Right ventricle myocardium superior (tissue), 1 donor: ENCODE measurements at regions not wholly inside any gene's neighbourhood (a gene's known extent, or its start where the extent isn't known, plus 50 kb on each side); places are given as distances from the start of the nearest gene placed in this dataset.
"Not testable (repeated sequence)": the region's sequence is repeated elsewhere in the genome, so short reads cannot be mapped to it uniquely, and the experiment has no call there.

Source experiments
- ATAC-seq: fragments of 200-7000 bp; cut with Tn5 transposase; one replicate; pipeline ENCODE4 v1.9.1; 2020; ENCODE audit warnings: mild to moderate bottlenecking; ENCODE audit not compliant: poor library complexity
- DNase-seq: peaks from one replicate; pipeline ENCODE4 v3.0.0-alpha.2; 2020
- intact Hi-C: fragments of 100-400 bp; cut with DNase I; formaldehyde crosslinking; loops from one replicate; pipeline ENCODE4 v1.11.2; 2022
- donor health status: DM: no; HTN: yes; CAD: no; lungs with severe emphysema.

DNA sequence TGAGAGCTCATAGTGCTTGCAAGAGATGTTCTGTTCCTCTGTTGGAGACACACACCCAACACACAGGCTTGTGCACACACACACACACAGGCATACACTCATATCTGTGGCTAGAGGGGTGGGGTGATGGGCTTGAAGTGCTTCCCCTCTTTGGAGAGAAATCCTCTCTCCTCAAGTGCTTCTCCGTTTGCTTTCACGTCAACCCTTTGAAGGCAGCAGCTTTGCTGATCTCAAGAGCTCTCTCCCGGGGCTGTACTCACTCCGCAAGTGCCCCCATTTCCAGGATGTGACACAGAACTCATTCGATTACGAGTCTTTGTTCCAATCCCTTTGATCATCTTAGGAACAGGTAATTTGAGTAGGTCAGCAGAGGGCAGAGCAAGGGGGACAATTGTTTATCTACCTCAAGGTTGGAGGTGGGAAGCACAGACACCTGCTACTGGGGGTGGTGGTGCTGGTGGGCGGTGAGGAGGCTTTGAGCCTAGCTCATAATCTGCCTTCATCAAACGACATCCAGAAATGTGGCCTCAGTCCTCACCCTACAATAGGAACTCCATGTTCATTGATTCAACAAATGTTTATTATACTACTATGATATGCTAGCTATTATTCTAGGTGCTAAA, 529.8 kb upstream of the CADM1 start:
- intact Hi-C loops, result no loop called here
- DNase-seq, result no peak
- ATAC-seq, result no peak

DNA sequence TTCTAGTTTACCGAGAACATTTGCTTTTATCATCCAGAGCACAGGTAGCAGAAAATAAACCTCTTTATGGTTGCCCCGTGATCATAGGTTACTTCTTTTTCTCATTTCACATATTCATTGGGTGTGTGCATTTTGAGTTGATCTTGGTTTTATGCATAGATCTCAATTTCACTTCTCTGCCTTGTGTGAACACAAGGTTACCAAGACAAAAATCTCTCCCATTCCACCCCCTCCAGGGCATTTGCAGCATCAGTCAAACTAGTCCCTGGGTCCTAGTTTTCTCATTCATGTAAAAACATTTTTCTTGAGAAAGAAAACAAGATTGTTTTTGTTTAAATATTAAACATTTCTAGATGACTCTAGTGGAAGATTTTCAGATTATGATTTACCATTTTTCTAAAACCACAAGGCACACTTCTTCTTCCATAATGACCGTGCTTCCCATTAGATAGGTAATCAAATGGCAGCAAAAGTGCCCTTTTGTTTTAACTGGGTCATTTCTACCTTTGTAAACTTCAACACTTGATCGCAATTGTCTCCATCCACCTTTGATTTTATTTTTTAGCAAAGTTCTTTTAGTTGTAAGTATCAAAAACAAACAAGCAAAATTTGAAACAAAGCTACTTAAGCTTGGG, 526.6 kb upstream of the CADM1 start:
- no peak for ATAC-seq
- no peak for DNase-seq
- intact Hi-C loops, result no loop called here

DNA sequence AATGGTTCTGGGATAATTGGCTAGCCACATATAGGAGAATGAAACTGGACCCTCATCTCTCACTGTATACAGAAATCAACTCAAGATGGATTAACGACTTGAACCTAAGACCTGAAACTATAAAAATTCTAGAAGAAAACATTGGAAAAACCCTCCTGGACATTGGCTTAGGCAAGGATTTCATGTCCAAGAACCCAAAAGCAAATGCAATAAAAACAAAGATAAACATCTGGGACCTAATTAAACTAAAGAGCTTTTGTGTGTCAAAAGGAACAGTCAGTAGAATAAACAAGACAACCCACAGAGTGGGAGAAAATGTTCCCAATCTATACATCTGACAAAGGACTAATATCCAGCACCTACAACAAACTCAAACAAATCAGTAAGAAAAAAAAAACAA, 524.3 kb upstream of the CADM1 start:
- DNase-seq, intact Hi-C loops, ATAC-seq: not testable (repeated sequence)

DNA sequence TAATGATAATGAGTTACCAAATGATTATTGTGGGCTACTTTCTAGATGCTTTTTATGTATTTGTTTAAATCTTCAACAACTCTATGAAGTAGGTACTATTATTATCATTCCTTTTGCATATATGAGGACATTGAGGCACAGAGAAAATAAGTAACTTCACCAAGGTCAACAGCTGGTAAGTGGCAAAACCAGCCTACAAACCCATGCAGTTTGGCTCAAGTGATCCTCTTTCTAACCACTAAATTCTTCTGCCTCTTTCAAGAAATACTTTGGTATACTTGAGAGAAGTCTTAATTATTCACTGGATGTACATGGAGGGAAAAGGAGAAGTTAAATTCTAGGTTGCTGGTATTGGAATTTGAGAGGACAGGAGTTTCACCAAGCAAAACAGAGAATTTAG, 495.2 kb upstream of the CADM1 start:
- no peak for ATAC-seq
- intact Hi-C loops, result no loop called here
- DNase-seq, result no peak

DNA sequence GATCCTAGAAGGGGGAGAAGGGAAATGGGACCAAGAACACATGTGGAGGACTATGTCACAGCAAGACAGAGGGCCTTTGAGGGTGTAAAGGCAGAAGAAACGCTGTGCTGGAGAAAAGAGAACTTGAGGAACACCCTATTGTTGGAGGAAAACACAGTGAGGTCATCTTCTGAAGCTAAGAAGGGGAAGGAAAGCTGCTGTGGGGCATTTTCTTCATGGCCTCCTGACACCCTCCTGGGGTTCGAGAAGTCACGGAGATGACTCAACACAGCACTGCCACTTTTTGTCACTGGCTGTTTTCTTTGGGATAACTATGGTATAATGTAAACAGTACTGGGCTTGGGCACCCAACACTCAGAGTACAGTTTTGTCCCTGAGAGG, 492.6 kb upstream of the CADM1 start:
- DNase-seq (no peak), ATAC-seq (no peak)
- intact Hi-C loops, result no loop called here

DNA sequence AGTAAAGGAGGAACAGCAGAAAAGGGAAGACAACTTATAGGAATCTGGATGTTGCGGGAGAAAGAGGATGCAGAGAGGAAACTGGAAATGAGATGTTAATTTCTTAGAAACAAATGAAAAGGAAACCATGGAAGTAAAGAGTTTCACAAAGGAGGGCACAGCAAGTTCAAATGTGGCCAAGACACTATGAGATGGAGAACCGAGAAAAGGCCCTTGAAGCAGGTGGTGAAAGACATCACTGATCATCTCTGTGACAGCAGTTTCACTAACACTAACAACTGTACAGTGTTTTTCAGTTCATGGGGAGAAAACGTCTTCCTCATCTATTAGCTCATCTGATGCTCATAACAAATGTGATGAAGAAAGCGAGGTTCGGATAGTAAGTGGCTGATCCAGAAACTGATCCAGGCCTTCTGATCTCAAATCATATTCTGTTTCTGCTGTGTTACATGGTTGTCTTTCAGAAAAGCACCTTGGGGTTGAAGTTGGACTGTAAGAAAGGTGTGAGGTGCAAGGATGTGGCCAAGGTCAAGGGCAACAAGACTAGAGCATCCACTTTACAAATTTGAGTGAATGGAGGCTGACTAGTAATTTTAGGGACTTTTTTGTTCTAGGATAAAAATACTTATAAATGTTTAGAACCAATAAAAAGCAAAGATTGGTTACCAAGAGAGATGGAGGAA, 492.1 kb upstream of the CADM1 start:
- intact Hi-C loops, result no loop called here
- ATAC-seq (no peak), DNase-seq (no peak)

DNA sequence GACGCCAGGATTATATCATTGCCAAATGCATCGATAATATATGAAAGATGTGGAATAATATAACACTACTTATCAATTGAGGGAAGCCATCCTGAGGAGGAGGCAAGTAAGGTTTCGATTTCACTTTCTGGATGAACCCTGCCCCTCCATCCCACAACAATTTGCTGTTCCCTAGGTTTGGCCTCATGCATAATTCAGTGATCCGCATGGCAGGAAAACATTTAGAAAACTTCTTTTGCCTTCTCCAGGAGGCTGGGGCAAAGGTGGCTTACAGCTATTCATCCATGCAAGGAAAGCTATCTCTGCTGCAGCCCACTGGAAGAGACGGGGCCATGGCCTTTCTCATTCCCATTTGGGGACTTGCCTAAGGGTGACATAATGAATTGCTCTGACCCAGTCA, 489.4 kb upstream of the CADM1 start:
- intact Hi-C loops, result loop anchor here (5.0 kb wide), 1 partner anchor 284 kb away; no protein-coding TSS in a partner anchor
- ATAC-seq, result no peak
- DNase-seq, result no peak

DNA sequence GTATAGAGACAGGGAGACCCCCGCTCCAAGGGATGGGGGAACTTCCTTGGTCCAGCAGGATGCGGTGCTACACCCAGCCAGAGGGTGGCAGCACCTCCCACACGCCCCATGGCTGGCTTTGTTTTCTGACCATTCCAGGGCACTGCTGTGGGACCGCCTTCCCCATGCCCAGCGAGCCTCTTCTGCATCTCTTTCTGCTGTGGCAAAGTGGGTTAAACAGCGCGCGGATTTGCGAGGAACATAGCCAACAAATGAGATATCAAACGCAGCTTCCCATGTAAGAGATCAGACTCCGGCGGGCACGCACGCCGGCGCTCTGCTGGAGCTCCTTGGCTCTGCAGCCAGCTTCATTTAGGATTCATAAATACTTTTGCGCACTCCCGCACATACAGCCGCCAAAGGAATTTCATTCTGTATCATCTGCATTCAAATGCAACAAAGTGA, 485.8 kb upstream of the CADM1 start:
- ATAC-seq (peak; percentile 66), DNase-seq (peak; percentile 49)
- intact Hi-C loops, result loop anchor here (5.0 kb wide), 1 partner anchor 287 kb away; no protein-coding TSS in a partner anchor

DNA sequence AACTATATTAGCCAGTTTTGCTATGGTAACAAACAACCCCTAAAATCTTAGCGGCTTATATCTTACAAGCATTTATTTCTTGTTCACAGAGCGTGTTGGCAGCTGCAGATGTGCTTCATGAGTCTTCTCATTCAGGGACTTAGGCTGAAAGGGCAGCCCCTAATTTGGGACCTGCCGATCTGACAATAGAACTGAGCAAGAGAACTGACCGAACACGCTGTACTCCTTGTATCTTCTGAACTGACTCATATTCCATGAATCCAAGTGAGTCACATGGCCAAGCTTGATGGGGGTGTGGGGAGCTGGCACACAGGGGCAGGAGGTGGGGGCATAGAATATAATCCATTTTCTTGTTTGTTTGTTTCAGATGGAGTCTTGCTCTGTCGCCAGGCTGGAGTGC, 481.7 kb upstream of the CADM1 start:
- DNase-seq (no peak), ATAC-seq (no peak)
- intact Hi-C loops, result no loop called here

DNA sequence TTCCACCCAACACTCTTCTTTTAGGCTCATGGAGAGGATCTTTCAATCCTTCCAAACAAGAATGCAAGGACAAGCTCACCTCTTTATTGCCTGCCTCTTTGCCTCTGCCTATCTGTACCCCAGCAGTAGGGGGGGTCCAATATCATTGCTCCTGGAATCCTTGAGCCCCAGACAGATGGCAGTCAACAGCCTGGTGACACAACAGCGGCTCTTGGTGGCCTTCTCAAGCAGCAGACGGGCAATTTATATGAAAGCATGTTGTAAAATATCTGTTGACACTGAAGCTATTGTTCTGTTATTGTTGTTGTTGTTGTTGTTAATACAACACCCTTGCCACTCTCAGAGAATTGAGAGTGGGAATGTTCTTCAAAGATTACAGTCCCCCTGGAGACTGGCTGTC, 480.0 kb upstream of the CADM1 start:
- intact Hi-C loops, result no loop called here
- DNase-seq, result no peak
- no peak for ATAC-seq

DNA sequence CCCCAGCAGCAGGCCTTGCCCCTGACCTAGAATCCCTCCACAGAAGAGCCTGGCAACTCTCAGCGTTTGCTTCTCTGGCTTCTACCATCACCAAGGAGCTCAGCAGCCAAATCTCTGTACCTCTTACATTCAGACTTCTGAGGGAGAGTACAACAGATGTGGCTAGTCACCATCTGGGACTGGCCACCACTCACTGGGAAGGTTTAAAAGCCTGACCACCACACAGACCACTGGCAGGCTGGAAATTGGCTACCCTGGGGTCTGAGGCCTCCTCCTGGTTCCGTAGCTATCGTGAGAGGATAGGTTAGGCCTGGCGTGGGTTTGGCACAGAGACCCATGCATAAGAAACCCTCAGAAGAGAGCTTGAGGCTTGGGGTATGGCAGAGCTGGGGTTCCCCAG, 478.5 kb upstream of the CADM1 start:
- no peak for ATAC-seq
- intact Hi-C loops, result no loop called here
- no peak for DNase-seq

DNA sequence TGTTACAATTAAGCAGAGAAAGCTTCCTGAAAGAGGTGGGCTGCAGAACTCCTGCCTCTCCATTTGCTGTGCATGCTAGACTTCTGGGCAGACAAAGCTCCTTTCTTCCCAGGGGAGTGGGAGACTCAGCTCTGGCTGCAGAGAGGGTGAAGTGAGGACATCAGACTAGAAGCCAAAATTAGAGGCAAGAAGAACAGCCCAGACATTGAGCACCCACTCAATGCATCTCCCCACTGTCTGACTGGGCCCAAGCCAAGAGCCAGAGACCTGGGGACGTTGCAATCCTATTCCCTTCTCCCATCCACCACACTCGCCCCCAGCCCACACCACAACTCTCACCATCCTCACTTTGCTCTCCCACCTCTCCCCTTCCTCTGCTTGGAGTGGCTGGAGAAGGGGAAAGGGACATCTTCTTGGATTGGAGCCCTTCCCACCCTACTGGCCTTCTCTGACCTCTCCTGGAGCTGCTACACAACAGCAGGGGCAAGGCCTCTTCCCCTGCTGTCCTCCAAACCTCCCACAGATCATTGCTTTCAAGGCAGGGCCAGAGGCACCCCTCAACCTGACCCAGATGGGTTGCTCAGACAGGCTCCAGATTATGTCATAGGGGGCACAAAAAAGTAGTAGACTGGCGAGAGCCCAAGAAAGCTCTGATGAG, 477.7 kb upstream of the CADM1 start:
- DNase-seq (no peak), ATAC-seq (peak; percentile 25)
- intact Hi-C loops, result no loop called here

DNA sequence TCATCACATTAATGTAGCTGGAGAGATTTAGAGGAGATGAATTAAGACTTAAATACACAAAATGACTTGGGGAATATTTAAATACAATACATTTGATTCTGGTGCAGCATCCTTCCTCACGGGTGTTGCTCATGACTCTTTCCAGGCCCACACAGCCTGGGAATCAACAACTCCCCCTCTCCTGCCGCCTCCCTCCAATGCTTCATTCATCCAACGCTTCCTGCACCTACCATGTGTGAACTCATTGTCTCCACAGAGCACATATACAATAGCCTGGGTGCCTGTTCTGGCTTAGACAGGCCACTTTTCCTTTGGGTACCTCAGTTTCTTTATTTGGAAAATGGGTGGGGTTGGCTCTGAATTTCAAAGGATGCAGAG, 476.9 kb upstream of the CADM1 start:
- no peak for DNase-seq
- intact Hi-C loops, result no loop called here
- ATAC-seq, result no peak

DNA sequence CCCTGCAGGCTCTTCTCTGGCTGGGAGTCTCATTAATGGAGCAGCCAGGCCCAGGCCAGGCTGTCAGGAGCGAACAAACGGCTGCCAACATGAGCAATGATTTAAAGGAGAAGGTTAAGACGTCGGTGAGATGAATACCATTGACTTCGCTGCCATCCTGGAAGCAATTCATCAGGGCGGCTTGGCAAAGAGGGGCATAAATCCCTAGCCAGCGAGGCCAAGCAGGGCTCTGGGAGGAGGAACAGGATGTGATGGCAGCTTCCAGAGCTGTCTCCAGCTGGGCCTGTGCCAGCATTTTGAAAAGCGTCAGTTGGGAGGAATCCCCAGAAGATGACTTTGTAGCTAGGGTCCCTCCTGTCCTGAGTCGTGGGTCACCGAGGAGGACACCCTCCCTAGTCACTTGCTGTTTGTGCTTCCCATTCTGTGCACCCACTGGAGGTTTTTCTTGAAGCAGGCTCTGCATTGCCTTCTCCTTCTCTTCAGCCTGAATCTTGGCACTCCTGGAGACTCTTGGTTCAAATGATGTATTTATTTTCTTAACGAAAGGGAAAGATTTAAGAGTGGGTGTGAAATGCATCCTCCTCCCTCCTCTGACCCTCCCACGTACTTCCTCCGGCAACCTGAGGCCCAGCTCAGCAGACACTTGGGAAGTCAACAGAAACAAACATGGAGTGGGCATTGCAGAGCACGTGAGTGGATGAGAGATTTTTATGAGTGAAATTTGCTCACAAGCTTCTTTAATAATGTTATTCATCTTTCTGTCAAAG, 476.3 kb upstream of the CADM1 start:
- no peak for ATAC-seq
- DNase-seq, result no peak
- intact Hi-C loops, result no loop called here

DNA sequence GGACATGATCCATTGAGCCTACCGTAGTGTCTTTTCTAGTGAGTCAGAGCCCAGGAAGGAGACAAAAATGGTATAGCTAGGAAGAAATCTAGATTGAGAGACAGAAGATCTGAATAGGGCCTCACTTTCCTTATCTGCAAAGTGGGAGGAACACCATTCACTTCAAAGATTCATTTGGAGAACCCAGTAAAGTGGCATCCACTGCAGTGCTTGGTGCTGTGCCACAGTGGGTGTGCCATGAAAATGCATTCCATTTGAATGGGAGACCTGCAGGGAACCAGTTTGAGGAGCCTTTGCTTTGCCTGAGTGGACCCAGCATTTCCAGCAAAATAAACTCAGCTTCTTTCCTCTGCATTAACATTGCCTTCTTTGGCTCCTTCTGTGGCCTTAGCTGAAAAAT, 470.5 kb upstream of the CADM1 start:
- ATAC-seq (no peak), DNase-seq (no peak)
- intact Hi-C loops, result no loop called here

DNA sequence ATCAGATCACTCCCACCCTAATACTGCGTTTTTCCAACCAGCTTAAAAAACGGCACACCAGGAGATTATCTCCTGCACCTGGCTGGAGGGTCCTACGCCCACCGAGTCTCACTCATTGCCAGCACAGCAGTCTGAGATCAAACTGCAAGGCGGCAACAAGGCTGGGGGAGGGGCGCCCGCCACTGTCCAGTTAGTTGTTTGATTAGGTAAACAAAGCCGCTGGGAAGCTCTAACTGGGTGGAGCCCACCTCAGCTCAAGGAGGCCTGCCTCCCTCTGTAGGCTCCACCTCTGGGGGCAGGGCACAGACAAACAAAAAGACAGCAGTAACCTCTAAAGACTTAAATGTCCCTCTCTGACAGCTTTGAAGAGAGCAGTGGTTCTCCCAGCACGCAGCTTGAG, 463.0 kb upstream of the CADM1 start:
- ATAC-seq, DNase-seq, intact Hi-C loops: not testable (repeated sequence)

DNA sequence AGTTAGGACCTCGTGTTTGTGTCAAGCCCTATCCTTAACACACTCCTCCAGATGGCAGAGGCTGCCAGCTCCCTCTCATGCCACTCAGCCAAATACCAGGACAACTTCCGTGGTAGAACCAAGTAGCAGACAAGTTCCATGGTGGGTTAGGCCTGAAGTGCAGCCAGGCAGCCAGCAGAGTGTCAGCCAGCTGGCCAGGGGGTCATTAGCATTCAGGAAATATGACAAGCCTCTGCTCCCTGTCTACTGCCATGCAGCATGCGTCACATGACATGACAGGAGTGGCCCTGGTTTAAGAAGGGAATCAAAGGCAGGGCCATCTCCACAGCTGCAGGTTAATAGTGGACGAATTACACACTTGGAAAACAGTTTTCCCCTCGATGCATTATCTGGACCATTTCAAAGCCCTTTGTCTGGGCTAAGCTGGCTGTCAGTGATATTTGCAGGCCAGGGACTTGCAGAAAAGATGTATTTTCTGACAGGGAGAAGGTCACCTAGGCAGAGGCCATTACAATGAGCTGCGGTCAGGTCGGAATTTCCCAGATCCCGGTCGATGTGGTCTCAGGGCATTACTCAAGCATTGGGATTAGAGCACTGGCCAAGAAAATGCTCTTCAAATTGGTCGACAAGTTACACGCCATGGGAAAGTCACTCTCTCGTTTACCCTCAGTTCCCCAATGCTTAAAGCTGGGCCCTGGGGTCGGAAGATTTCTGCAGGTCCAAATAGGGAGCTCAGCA, 461.7 kb upstream of the CADM1 start:
- intact Hi-C loops, result no loop called here
- ATAC-seq, result peak; percentile 67
- DNase-seq, result no peak

DNA sequence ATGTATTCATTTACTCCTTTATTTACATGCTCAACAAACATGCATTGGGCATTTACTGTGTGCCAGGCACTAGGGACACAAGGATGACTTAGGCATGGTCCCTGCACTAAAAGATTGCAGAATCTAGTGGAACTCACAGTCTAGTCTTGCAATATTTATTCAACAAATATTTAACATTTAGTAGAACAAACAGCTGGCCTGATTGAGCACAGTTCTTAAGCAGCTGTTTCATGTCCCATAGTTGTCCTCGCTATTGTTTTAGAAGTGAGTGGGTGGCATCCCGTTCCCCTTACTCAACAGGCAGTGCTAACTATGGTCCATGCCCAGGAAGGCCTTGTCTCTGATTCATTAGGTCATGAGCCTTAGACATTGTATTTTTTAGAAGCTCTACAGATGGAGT, 459.9 kb upstream of the CADM1 start:
- DNase-seq, result no peak
- intact Hi-C loops, result no loop called here
- ATAC-seq, result no peak
